ENCODE measurements at regions not wholly inside any gene's neighbourhood (a gene's known extent, or its start where the extent isn't known, plus 50 kb on each side); places are given as distances from the start of the nearest gene placed in this dataset.
A peak's percentile ranks its signal among the peaks of the same experiment; 100 is the strongest.

- DNase-seq, result peak; percentile 44 to 90 (median 56)
- H3K27ac ChIP-seq, result no peak overlapping the region
- no peaks in the 10 kb centered on the region for H3K4me1 ChIP-seq
- intact Hi-C loops (cut with DNase I), result loop anchor here in 1 of 2 donors (10.0 kb wide), 1 partner anchor 731 kb away; no protein-coding TSS in a partner anchor
- H3K4me3 ChIP-seq, result no peak overlapping the region
- H3K9me3 ChIP-seq, result no peaks in the 10 kb centered on the region
- no peaks in the 10 kb centered on the region for H3K36me3 ChIP-seq
- ATAC-seq, result peak; percentile 92
- peak; percentile 90 to 93 for TF ChIP-seq CTCF (IDR thresholded peaks at IDR 0.05)
- peaks cover 0 to 78% of the 10 kb centered on the region in 2 donors for H3K27me3 ChIP-seq
These were observed 522.3 kb downstream of the BRD1 start for GRCh38 chr22:49305214-49305965.

GRCh38 chr22:49303781-49304461 is 523.8 kb downstream of the BRD1 start:
- Histone ChIP-seq H3K4me3 (no peak overlapping the region), H3K9me3 (no peaks in the 10 kb centered on the region), H3K27me3 (peaks cover 0 to 69% of the 10 kb centered on the region in 2 donors), H3K27ac (no peak overlapping the region), H3K36me3 (no peaks in the 10 kb centered on the region), H3K4me1 (no peaks in the 10 kb centered on the region)
- ATAC-seq (no peak), DNase-seq (peak in 2 of 4 donors; percentile 26 to 78)
- no peak for TF ChIP-seq CTCF (IDR thresholded peaks at IDR 0.05)
- intact Hi-C loops (cut with DNase I), result loop anchor here in 1 of 2 donors (10.0 kb wide), 1 partner anchor 729 kb away; no protein-coding TSS in a partner anchor

GRCh38 chr22:49303061-49303735 is 524.5 kb downstream of the BRD1 start:
- TF ChIP-seq CTCF (IDR thresholded peaks at IDR 0.05), result no peak

GRCh38 chr22:49302530-49302929 is 525.1 kb downstream of the BRD1 start:
- Histone ChIP-seq H3K36me3 (no peaks in the 10 kb centered on the region), H3K4me3 (no peak overlapping the region), H3K27ac (no peak overlapping the region), H3K9me3 (no peaks in the 10 kb centered on the region), H3K27me3 (peaks cover 0 to 59% of the 10 kb centered on the region in 2 donors), H3K4me1 (no peaks in the 10 kb centered on the region)
- no peak for TF ChIP-seq CTCF (IDR thresholded peaks at IDR 0.05)
- intact Hi-C loops (cut with DNase I), result loop anchor here in 1 of 2 donors (10.0 kb wide), 1 partner anchor 728 kb away; no protein-coding TSS in a partner anchor
- DNase-seq (peak in 1 of 4 donors; percentile 8), ATAC-seq (no peak)

More at GRCh38 chr22:49303061-49303735, 524.5 kb downstream of the BRD1 start:
- DNase-seq, result peak in 1 of 4 donors; percentile 23
- peaks cover 0 to 62% of the 10 kb centered on the region in 2 donors for H3K27me3 ChIP-seq
- no peak for ATAC-seq
- H3K27ac ChIP-seq, result no peak overlapping the region
- H3K36me3 ChIP-seq, result no peaks in the 10 kb centered on the region
- no peaks in the 10 kb centered on the region for H3K9me3 ChIP-seq
- H3K4me3 ChIP-seq, result no peak overlapping the region
- H3K4me1 ChIP-seq, result no peaks in the 10 kb centered on the region
- intact Hi-C loops (cut with DNase I), result loop anchor here in 1 of 2 donors (10.0 kb wide), 1 partner anchor 728 kb away; no protein-coding TSS in a partner anchor

All from left lung (tissue), 4 donors.